Erythroblast (primary cell): ENCODE measurements at regions not wholly inside any gene's neighbourhood (a gene's known extent, or its start where the extent isn't known, plus 50 kb on each side); places are given as distances from the start of the nearest gene placed in this dataset.

Source experiments
- GATA1 ChIP-seq: IDR thresholded peaks from 2 replicates; pipeline ENCODE4 v1.6.1; 2011; ENCODE audit warnings: low read depth, mild to moderate bottlenecking, control low read depth, low read length, moderate library complexity
- POLR2A ChIP-seq: IDR thresholded peaks from 2 replicates; pipeline ENCODE4 v1.6.1; 2011; ENCODE audit warnings: mild to moderate bottlenecking, low read length

DNA sequence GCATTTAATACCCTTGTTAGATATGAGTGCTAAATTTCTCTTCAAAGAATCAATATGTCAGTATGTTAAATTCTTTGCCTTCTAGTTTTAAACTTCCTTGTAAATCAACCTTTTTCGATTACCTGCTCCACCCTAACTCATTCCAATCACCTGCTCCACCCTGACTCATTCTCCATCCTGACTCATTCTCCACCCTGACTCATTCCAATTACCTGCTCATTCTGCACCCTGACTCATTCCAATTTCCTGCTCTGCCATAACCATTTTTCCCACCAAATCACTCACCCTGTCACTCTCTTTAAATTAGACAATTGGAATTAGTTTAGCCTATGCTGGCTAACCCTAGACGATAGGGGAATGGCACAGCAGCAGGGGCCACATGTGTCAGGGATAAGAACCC, 519.5 kb upstream of the LRRC4C start:
- TF ChIP-seq POLR2A: no peak
- TF ChIP-seq GATA1: no peak
